ENCODE measurements at regions not wholly inside any gene's neighbourhood (a gene's known extent, or its start where the extent isn't known, plus 50 kb on each side); places are given as distances from the start of the nearest gene placed in this dataset.
"Not testable (repeated sequence)": the region's sequence is repeated elsewhere in the genome, so short reads cannot be mapped to it uniquely, and the experiment has no call there.

DNA sequence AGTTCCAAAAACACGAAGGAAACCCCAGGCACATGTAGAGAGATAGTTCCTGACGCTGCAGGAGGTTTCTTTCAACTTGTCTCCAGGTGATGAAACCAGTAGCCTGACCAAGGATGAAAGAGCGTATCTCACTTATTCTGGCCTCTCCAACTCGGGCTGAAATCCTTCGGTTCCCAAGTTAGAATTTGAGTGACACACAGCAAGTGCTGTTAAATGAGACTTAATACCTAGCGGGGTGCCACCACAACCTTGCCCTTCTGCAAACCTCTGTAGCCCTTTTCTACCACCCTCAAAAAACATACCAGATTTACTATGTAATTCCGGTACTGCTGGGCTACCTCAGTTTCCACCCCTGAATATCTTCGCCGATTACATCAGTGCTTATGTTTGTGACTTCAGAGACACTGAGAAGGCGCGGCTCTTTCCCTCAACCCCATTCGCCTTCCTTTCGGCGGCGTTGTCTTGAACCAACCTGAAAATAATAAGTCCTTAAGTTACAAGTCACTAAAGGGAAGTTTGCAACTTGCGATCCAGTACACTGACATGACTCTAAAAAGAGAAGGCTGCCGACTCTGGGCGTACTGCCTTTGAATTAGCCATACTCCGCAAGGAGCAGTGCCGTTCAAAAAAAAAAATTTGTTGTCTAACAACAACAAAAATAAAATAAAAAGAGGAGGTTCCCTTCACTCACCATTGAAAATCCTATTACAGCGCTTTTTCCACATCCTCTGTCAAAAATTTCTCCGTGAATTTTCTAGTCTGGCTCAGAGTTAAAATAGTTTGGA, 194.9 kb upstream of the ZNF184 start:
- no peak for DNase-seq (ENCODE audit: low read depth)
- peak overlapping the region; percentile 39 for H3K4me3 ChIP-seq (ENCODE audit: low read depth, low read length)
- TF ChIP-seq, protein P1, sequence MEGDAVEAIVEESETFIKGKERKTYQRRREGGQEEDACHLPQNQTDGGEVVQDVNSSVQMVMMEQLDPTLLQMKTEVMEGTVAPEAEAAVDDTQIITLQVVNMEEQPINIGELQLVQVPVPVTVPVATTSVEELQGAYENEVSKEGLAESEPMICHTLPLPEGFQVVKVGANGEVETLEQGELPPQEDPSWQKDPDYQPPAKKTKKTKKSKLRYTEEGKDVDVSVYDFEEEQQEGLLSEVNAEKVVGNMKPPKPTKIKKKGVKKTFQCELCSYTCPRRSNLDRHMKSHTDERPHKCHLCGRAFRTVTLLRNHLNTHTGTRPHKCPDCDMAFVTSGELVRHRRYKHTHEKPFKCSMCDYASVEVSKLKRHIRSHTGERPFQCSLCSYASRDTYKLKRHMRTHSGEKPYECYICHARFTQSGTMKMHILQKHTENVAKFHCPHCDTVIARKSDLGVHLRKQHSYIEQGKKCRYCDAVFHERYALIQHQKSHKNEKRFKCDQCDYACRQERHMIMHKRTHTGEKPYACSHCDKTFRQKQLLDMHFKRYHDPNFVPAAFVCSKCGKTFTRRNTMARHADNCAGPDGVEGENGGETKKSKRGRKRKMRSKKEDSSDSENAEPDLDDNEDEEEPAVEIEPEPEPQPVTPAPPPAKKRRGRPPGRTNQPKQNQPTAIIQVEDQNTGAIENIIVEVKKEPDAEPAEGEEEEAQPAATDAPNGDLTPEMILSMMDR (conservative IDR thresholded peaks at IDR 0.05; ENCODE audit: low read depth, low read length), result no peak

DNA sequence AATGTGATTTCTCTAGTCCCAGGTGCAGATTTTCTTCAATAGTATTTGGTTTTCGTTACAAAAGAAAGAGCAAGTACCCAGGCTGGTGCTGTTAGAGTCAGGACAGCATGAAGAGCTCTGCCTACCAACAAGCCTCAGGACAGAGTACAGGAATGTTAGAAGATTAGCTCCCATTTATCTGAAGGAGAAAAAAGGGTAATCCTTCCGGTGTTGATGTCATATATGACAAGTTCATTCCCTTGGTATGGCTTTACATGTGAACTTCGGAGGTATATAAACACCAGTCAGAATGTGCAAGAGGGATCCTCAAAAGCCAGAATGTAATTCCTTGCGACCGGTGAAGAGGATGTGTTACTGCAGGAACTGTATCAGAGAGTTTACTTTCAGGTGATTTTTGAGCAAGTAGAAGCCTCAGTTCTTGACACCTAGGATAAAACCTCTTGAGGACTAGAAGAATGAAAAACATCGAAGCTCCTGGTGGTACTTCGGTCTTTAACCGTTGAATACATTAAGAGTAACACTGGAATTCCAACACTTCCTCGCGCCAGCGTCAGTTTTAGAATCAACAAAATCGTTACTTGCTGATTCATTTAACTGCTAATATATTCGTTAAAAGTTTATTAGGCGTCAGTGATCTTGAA, 194.2 kb upstream of the ZNF184 start:
- TF ChIP-seq, protein P1 (conservative IDR thresholded peaks at IDR 0.05; ENCODE audit: low read depth, low read length), result no peak
- DNase-seq (ENCODE audit: low read depth), result no peak
- H3K4me3 ChIP-seq (ENCODE audit: low read depth, low read length), result no peak overlapping the region

DNA sequence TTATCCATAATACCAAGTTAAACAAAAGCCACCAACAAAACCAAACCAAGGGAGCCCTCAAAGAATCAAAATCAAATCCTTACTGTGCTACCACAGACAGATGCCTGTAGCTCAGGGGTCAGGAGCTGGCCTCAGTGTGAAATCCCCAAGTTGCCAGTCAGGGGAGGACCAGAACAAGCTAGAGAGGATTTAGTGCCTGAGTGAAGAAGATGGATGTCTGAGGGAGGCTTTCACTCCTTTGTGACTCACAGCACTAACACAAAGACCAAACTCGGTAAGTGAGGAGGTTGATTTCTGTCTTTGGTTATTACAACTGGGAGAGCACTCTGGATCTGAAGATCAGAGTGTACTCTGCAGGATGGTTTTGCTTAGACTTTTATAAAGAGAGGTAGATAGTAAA, 189.9 kb upstream of the ZNF184 start:
- no peak for DNase-seq (ENCODE audit: low read depth)
- no peak overlapping the region for H3K4me3 ChIP-seq (ENCODE audit: low read depth, low read length)
- TF ChIP-seq, protein P1 (conservative IDR thresholded peaks at IDR 0.05; ENCODE audit: low read depth, low read length), result no peak

GRCh38 chr6:27662212-27662611, 189.3 kb upstream of the ZNF184 start:
- DNase-seq (ENCODE audit: low read depth); H3K4me3 ChIP-seq (ENCODE audit: low read depth, low read length): not testable (repeated sequence)

DNA sequence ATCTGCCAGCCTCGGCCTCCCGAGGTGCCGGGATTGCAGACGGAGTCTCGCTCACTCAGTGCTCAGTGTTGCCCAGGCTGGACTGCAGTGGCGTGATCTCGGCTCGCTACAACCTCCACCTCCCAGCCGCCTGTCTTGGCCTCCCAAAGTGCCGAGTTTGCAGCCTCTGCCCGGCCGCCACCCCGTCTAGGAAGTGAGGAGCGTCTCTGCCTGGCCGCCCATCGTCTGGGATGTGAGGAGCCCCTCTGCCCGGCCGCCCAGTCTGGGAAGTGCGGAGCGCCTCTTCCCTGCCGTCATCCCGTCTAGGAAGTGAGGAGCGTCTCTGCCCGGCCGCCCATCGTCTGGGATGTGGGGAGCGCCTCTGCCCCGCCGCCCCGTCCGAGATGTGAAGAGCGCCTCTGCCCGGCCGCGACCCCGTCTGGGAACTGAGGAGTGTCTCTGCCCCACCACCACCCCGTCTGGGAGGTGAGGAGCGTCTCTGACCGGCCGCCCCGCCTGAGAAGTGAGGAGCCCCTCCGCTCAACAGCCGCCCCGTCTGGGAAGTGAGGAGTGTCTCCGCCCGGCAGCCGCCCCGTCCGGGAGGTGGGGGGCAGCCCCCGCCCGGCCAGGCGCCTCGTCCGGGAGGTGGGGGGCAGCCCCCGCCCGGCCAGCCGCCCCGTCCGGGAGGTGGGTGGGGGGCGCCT, 180.4 kb upstream of the ZNF184 start:
- not testable (repeated sequence) for DNase-seq (ENCODE audit: low read depth); H3K4me3 ChIP-seq (ENCODE audit: low read depth, low read length)

- no peak for DNase-seq (ENCODE audit: low read depth)
- H3K4me3 ChIP-seq (ENCODE audit: low read depth, low read length), result no peak overlapping the region
- TF ChIP-seq, protein P1 (conservative IDR thresholded peaks at IDR 0.05; ENCODE audit: low read depth, low read length), result no peak
Measured at GRCh38 chr6:27651371-27651732, 178.4 kb upstream of the ZNF184 start.

- TF ChIP-seq, protein P1 (conservative IDR thresholded peaks at IDR 0.05; ENCODE audit: low read depth, low read length), result peak; percentile 47
- H3K4me3 ChIP-seq (ENCODE audit: low read depth, low read length), result no peak overlapping the region
- DNase-seq (ENCODE audit: low read depth), result peak; percentile 75
Measured at GRCh38 chr6:27650620-27651370, 177.9 kb upstream of the ZNF184 start.

Measured in choroid plexus epithelial cell (primary cell).